ENCODE measurements at regions not wholly inside any gene's neighbourhood (a gene's known extent, or its start where the extent isn't known, plus 50 kb on each side); places are given as distances from the start of the nearest gene placed in this dataset.
"Not testable (repeated sequence)": the region's sequence is repeated elsewhere in the genome, so short reads cannot be mapped to it uniquely, and the experiment has no call there.

DNA sequence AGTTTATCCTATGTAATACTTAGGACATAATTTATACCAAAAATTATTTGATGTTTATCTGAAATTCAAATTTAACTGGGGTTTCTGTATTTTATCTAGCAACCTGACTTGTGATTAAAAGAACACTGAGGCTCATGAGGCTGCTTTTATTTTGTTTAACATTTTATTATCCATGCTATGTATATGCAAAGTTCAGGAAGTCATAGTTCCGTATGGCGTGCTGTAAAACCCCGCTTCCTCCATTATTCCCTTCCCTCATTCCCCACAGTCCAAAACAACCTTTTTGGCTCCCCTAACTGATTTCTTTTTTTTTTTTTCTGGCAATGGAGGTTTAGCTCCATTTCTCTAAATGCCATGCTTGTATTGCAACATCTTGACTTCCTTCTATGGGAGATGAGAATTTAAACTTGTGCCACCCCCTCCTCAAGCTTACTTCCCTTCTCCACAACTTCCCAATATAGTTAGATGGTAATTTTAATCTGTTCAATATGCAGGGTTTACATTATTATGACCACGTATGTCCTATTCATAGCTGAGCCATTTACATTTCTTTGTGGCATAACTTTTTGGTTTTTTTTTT is 138.0 kb upstream of the DNAH14 start:
- DNase-seq (ENCODE audit: low spot score): no peak

DNA sequence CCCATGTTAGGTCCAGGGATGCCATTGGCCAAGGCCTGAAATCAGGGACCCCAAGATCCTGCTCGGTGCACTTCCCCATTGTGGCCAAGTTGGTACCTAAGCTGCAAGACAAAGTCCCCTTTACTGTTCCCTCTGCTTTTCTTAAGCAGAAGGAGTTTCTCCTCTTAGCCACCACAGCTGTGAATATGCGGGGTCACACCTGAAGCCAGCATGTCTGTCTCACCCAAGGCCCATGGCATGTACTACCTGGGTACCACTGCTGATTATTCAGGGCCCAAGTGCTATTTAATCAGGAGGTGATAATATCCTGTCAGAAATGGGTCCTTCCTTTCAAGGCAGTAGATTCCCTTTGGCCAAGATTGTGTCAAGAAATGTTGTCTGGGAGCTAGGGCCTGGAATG is 133.9 kb upstream of the DNAH14 start:
- DNase-seq (ENCODE audit: low spot score): no peak

DNA sequence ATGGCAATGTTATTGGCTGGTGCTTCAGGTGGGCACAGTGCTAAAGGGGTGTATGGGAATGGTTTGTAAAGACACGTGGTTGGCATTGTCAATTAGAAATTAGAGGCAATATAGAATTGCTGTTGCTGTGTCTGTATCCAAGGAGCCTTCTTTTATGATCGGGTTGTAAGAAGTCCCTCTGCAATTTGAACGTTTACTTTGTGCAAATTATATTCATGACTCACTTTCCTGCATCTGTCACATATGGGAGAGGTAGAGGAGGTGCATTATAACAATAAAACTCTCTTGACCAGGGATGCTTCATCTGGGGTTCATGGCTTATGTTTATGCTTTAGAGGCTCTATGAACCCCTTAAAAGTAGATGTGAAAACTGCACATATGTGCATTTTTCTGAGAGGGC is 130.4 kb upstream of the DNAH14 start:
- no peak for DNase-seq (ENCODE audit: low spot score)

- DNase-seq (ENCODE audit: low spot score): no peak
These were observed 128.9 kb upstream of the DNAH14 start for GRCh38 chr1:224800486-224801119.

DNA sequence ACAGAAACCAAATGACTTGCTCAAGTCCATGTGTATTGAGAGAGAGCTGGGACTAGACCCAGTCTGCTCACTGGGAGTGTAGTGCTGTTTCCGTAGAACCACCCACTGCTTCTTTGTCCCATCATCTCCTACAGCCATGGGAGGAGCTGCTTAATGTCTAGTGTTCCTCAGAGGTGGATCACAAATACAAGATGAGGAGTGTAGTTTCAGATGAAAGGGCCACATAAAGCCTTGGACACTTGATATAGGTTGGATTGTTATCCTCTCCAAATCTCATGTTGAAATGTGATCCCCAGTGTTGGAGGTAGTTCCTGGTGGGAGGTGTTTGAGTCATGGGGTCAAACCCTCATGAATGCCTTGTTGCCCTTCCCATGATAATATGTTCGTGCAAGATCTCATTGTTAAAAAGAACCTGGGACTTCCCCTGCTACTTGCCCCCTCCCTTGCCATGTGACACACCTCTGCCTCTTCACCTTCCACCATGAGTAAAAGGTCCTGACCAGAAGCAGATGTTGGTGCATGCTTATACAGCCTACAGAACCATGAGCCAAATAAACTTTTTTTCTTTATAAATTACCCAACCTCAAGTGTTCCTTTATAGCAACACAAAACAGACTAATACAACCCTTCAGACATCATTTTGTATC is 127.5 kb upstream of the DNAH14 start:
- no peak for DNase-seq (ENCODE audit: low spot score)

DNA sequence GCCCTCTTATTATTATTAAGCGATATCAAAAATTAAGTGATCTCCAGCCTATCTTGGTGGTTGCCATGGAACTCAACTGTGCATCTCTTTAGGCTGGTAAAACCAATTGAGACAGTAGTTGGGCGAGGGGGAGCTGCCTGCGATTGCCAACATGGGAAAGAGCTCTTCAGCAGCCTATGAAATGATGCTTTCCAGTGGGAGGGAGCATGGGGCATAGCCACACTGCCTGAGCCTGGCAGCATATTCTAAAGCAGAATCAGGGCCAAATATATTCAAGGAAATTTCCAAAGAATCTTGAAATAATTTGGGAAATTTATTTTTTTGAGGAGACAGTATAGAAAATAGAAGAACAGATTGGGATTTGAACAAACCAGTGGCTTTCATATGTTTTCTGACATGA is 126.9 kb upstream of the DNAH14 start:
- no peak for DNase-seq (ENCODE audit: low spot score)

DNA sequence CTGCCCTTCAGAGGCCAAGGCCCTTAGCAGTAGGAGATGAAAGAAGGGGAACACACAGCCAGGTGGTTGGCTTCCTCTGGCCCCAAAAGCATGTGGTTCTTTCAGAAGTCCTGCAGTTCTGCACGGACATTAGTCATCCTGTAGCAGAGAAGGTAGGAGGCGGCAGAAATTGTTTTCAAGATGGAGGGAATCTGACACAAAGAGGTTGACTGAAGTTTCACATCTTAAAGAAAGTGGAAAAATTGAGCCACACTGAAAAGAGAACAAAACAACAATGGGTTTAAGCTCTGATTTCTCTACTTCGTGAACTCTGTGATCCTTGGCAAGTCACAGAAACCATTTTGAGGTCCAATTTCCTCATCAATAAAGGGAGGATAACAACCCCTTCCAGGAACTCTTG is 125.3 kb upstream of the DNAH14 start:
- no peak for DNase-seq (ENCODE audit: low spot score)

GRCh38 chr1:224805889-224806288 is 123.6 kb upstream of the DNAH14 start:
- DNase-seq (ENCODE audit: low spot score): no peak

DNA sequence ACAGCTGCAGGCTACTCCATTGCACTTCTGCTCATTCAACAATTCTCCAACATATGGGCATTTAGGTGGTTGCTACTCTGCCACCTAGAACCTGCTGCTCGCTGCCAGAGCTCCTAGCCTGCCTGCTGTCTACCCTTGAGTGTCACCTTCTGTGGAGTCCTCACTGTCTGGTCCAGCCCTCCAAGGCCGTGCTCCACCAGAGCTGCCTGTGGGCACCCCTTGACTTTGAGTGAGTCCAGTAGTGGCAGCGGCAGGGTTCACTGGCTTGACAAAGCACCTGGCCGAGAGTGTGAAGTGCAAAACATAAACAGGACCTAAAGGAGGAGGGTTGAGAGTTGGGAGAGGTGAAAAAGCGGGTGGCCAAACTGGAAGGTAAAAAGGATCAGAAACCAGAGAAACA is 120.3 kb upstream of the DNAH14 start:
- no peak for DNase-seq (ENCODE audit: low spot score)

- DNase-seq (ENCODE audit: low spot score): no peak
These were observed 119.9 kb upstream of the DNAH14 start for GRCh38 chr1:224809613-224810012.

- no peak for DNase-seq (ENCODE audit: low spot score)
These were observed 117.9 kb upstream of the DNAH14 start for GRCh38 chr1:224811564-224811963.

DNA sequence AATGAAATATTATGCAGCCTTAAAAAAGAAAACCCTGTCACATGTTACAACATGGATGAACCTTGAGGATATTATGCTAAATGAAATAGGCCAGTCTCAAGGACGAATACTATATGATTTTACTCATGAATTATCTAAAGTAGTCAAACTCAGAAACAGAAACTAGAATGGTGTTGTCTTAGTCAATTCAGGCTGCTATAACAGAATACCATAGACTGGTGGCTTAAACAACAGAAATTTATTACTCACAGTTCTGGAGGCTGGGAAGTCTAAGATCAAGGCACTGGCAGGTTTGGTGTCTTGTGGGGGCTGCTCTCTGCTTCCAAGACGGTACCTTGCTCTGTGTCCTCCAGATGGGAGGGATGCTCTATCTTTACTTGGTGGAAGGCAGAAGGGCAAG is 113.8 kb upstream of the DNAH14 start:
- DNase-seq (ENCODE audit: low spot score): no peak

- DNase-seq (ENCODE audit: low spot score): no peak
These were observed 113.4 kb upstream of the DNAH14 start for GRCh38 chr1:224816062-224816461.

GRCh38 chr1:224817382-224817781 is 112.1 kb upstream of the DNAH14 start:
- no peak for DNase-seq (ENCODE audit: low spot score)

GRCh38 chr1:224819861-224820260 is 109.6 kb upstream of the DNAH14 start:
- DNase-seq (ENCODE audit: low spot score): no peak

DNA sequence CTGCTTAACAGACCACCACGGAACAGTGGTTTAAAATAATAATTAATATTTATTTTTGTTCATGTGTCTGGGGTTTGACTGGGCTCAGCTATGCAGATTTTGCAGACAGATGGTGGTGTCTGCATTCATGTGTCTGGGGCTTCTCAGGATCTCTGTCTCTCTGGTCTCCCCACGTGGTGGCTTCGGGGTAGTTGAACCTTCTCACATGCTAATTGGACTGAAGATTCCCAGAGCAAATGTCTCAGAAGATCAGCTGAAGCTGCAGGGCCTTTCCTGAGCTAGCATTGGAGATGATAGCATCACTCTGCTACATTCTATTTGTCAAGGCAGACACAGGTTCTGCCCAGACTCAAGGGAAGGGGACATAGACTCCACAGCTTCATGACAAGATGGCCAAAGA is 109.1 kb upstream of the DNAH14 start:
- DNase-seq (ENCODE audit: low spot score): no peak

GRCh38 chr1:224821751-224822150 is 107.7 kb upstream of the DNAH14 start:
- DNase-seq (ENCODE audit: low spot score): not testable (repeated sequence)

DNA sequence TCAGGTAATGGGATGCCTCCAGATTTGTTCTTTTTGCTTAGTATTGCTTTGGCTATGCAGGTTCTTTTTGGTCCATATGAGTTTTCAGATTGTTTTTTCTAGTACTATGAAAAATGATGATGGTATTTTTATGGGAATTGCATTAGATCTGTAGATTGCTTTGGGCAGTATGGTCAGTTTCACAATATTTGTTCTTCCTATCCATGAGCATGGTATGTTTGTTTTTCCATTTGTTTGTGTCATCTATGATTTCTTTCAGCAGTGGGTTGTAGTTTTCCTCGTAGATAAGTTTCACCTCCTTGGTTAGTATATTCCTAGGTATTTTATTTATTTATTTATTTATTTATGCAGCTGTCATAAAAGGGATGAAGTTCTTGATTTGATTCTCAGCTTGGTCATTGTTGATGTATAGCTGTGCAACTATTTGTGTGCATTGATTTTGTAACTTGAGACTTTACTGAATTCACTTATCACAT is 103.9 kb upstream of the DNAH14 start:
- no peak for DNase-seq (ENCODE audit: low spot score)

DNA sequence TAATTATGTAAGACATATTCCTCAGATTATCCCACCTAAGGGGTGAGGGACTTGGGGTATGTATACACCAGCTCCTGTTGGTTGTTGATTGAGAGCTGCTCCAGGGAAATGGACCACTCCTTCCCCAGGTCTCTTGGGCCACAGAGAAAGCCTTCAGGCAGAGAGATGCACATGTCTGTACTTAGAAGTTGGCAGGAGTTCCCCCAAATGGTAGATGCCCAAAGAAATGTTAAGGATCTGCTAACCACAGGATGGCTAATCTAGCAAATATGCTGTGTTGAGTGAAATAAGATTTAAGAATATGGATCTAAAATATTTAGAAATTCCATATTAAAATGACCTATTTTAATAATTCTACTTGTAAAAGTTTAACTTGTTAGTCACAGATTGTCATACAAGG is 100.8 kb upstream of the DNAH14 start:
- DNase-seq (ENCODE audit: low spot score): no peak

DNA sequence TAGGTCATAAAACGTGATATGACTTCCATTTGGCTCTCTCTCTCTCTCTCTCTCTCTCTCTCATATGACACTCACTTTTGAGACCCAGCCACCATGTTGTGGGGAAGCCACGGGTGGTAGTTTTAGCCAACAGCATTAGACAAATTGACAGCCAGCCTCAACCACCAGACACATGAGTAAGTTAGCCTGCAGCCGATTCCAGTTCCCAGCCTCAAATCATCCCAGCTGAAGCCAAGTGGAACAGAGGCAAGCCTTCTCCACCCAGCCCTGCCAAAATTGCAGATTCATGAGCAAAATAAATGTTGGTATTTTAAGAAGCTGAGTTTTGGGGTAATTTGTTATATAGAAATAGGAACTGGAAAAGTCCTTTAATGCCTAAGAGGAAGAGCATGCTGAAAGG is 98.0 kb upstream of the DNAH14 start:
- no peak for DNase-seq (ENCODE audit: low spot score)

- not testable (repeated sequence) for DNase-seq (ENCODE audit: low spot score)
These were observed 89.7 kb upstream of the DNAH14 start for GRCh38 chr1:224839648-224840300.

DNA sequence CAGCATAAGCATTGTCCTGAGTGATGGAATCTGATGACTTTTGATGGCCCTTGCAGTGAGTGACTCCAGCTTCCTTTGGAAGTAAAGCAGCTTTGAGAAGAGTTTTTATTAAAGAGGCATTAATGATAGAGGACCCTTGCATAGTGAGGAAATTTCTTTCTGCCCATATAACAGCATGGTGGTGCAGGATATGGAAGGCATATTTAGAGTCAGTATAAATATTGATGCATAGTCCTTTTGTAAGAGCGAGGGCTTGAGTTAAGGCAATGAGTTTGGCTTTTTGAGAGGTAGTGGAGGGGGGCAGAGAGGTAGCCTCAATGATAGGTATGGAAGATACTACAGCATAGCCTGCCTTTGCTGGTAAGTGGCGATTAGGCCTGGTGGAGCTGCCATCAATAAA is 87.7 kb upstream of the DNAH14 start:
- DNase-seq (ENCODE audit: low spot score): not testable (repeated sequence)
